MM.1S (cell line): ENCODE measurements at regions not wholly inside any gene's neighbourhood (a gene's known extent, or its start where the extent isn't known, plus 50 kb on each side); places are given as distances from the start of the nearest gene placed in this dataset.
"Not testable (repeated sequence)": the region's sequence is repeated elsewhere in the genome, so short reads cannot be mapped to it uniquely, and the experiment has no call there.

Experiments used
- DNase-seq: peaks from one replicate; pipeline ENCODE4 v3.0.0-alpha.2; 2015
- H2AFZ ChIP-seq: fragments of 300-600 bp; sonication (generic); 2 replicates; pipeline ENCODE4 v1.6.0; 2016; ENCODE audit warnings: antibody characterized with exemption, low read length
- H3F3A ChIP-seq: fragments of 300-600 bp; sonication (generic); 2 replicates; pipeline ENCODE4 v1.6.1; 2016; ENCODE audit warnings: mild to moderate bottlenecking, antibody characterized with exemption, low read length, moderate library complexity, mixed read lengths; ENCODE audit not compliant: insufficient read depth
- H3K27ac ChIP-seq: fragments of 300-600 bp; sonication (generic); 2 replicates; pipeline ENCODE4 v1.5.1; 2016; ENCODE audit warnings: mild to moderate bottlenecking, low read length
- H3K27me3 ChIP-seq: fragments of 300-600 bp; sonication (generic); replicated peaks from 2 replicates; pipeline ENCODE4 v1.6.0; 2016; ENCODE audit warnings: low read length; ENCODE audit not compliant: insufficient read depth
- H3K36me3 ChIP-seq: fragments of 300-600 bp; sonication (generic); replicated peaks from 2 replicates; pipeline ENCODE4 v1.6.1; 2016; ENCODE audit warnings: mild to moderate bottlenecking, low read length, mixed read lengths; ENCODE audit not compliant: insufficient read depth
- H3K4me1 ChIP-seq: fragments of 300-600 bp; sonication (generic); 2 replicates; pipeline ENCODE4 v1.6.1; 2016; ENCODE audit warnings: low read length, mixed read lengths
- H3K4me2 ChIP-seq: fragments of 300-600 bp; sonication (generic); 2 replicates; pipeline ENCODE4 v1.6.0; 2016; ENCODE audit warnings: low read depth, low read length
- H3K4me3 ChIP-seq: fragments of 300-600 bp; sonication (generic); 2 replicates; pipeline ENCODE4 v1.5.1; 2016; ENCODE audit warnings: low read length, mixed read lengths
- H3K79me2 ChIP-seq: fragments of 300-600 bp; sonication (generic); 2 replicates; pipeline ENCODE4 v1.6.1; 2016; ENCODE audit warnings: mixed run types, low read length, mixed read lengths
- H3K9ac ChIP-seq: fragments of 300-600 bp; sonication (generic); 2 replicates; pipeline ENCODE4 v1.6.1; 2016; ENCODE audit warnings: low read length, mixed read lengths
- H3K9me2 ChIP-seq: fragments of 300-600 bp; sonication (generic); replicated peaks from 2 replicates; pipeline ENCODE4 v1.6.1; 2016; ENCODE audit warnings: mild to moderate bottlenecking, low read length, mixed read lengths; ENCODE audit not compliant: insufficient read depth
- H3K9me3 ChIP-seq: fragments of 300-600 bp; sonication (generic); replicated peaks from 2 replicates; pipeline ENCODE4 v1.6.1; 2016; ENCODE audit warnings: mild to moderate bottlenecking, low read length, mixed read lengths; ENCODE audit not compliant: insufficient read depth
- H4K20me1 ChIP-seq: fragments of 300-600 bp; sonication (generic); 2 replicates; pipeline ENCODE4 v1.6.1; 2016; ENCODE audit warnings: mild to moderate bottlenecking, low read length, moderate library complexity, mixed read lengths; ENCODE audit not compliant: insufficient read depth
- CTCF ChIP-seq: fragments of 300-600 bp; sonication (generic); IDR thresholded peaks from 2 replicates; pipeline ENCODE4 v1.5.1; 2016; ENCODE audit warnings: antibody characterized with exemption, low read length, mixed read lengths
- EZH2 ChIP-seq: fragments of 300-600 bp; sonication (generic); optimal IDR thresholded peaks from 2 replicates; pipeline ENCODE3; 2017; ENCODE audit warnings: low read depth, mild to moderate bottlenecking, antibody characterized with exemption, low read length, mixed read lengths
- EZH2phosphoT487 ChIP-seq: fragments of 300-600 bp; sonication (generic); IDR thresholded peaks from 2 replicates; pipeline ENCODE4 v1.6.1; 2018; ENCODE audit warnings: antibody characterized with exemption, low read length

- no peaks in the 10 kb centered on the region for H3K9me2 ChIP-seq
- H3K27ac ChIP-seq, result no peak overlapping the region
- H3K4me1 ChIP-seq, result no peaks in the 10 kb centered on the region
- no peak for DNase-seq
- no peak overlapping the region for H2AFZ ChIP-seq
- H3K36me3 ChIP-seq, result no peaks in the 10 kb centered on the region
- no peaks in the 10 kb centered on the region for H4K20me1 ChIP-seq
- no peak overlapping the region for H3K4me2 ChIP-seq
- H3F3A ChIP-seq, result no peaks in the 10 kb centered on the region
- no peaks in the 10 kb centered on the region for H3K79me2 ChIP-seq
- H3K4me3 ChIP-seq, result no peak overlapping the region
- no peaks in the 10 kb centered on the region for H3K27me3 ChIP-seq
- H3K9ac ChIP-seq, result no peak overlapping the region
- TF ChIP-seq EZH2, result no peak
- no peak for TF ChIP-seq CTCF
- no peaks in the 10 kb centered on the region for H3K9me3 ChIP-seq
These were observed 138.0 kb upstream of the FGF13 start for GRCh38 chrX:138849521-138849920.

DNA sequence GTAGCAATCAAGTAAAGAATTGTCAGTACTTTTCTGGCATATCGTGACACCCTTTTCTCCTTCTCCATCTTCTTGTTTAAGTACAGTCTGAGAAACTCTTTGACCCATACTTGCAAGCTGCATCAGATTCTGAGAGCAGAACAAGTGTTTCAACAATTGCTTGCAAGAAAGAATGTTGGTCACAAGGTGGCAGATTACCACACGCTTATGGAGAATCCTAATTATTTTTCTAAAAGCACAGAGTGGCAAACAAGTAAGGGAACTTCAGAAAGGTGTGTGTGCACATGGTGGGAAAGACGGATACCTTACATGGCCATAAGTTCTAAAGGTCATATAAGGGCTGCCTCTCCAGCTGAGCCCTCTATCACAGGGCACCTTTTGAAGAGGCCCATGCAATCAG lies 136.4 kb upstream of the FGF13 start:
- Histone ChIP-seq H3K27ac (no peak overlapping the region), H3K4me1 (no peaks in the 10 kb centered on the region), H3K9ac (no peak overlapping the region), H3F3A (no peaks in the 10 kb centered on the region), H4K20me1 (no peaks in the 10 kb centered on the region), H3K4me2 (no peak overlapping the region), H3K79me2 (no peaks in the 10 kb centered on the region), H2AFZ (no peak overlapping the region), H3K27me3 (no peaks in the 10 kb centered on the region), H3K9me3 (no peaks in the 10 kb centered on the region), H3K4me3 (no peak overlapping the region), H3K36me3 (no peaks in the 10 kb centered on the region), H3K9me2 (no peaks in the 10 kb centered on the region)
- TF ChIP-seq EZH2 (no peak), CTCF (no peak), EZH2phosphoT487 (no peak)
- DNase-seq, result no peak

GRCh38 chrX:138845786-138846185 lies 134.3 kb upstream of the FGF13 start:
- H4K20me1 ChIP-seq, result no peaks in the 10 kb centered on the region
- no peaks in the 10 kb centered on the region for H3K9me3 ChIP-seq
- DNase-seq, result no peak
- no peak overlapping the region for H3K9ac ChIP-seq
- no peak overlapping the region for H3K4me3 ChIP-seq
- TF ChIP-seq EZH2phosphoT487 (no peak), EZH2 (no peak), CTCF (no peak)
- no peaks in the 10 kb centered on the region for H3K79me2 ChIP-seq
- no peaks in the 10 kb centered on the region for H3F3A ChIP-seq
- H3K36me3 ChIP-seq, result no peaks in the 10 kb centered on the region
- H2AFZ ChIP-seq, result no peak overlapping the region
- H3K27me3 ChIP-seq, result no peaks in the 10 kb centered on the region
- H3K9me2 ChIP-seq, result no peaks in the 10 kb centered on the region
- no peak overlapping the region for H3K27ac ChIP-seq
- H3K4me2 ChIP-seq, result no peak overlapping the region
- H3K4me1 ChIP-seq, result no peaks in the 10 kb centered on the region

- not testable (repeated sequence) for H3K4me2 ChIP-seq, H3K9ac ChIP-seq, H3K79me2 ChIP-seq, H3K4me1 ChIP-seq, H3K9me2 ChIP-seq, H3K4me3 ChIP-seq, H3K27me3 ChIP-seq, H3K27ac ChIP-seq, H2AFZ ChIP-seq, H3K9me3 ChIP-seq, DNase-seq, H3K36me3 ChIP-seq, H4K20me1 ChIP-seq, H3F3A ChIP-seq
These were observed 95.9 kb upstream of the FGF13 start for GRCh38 chrX:138807400-138807799.
